ENCODE measurements at regions not wholly inside any gene's neighbourhood (a gene's known extent, or its start where the extent isn't known, plus 50 kb on each side); places are given as distances from the start of the nearest gene placed in this dataset.

DNA sequence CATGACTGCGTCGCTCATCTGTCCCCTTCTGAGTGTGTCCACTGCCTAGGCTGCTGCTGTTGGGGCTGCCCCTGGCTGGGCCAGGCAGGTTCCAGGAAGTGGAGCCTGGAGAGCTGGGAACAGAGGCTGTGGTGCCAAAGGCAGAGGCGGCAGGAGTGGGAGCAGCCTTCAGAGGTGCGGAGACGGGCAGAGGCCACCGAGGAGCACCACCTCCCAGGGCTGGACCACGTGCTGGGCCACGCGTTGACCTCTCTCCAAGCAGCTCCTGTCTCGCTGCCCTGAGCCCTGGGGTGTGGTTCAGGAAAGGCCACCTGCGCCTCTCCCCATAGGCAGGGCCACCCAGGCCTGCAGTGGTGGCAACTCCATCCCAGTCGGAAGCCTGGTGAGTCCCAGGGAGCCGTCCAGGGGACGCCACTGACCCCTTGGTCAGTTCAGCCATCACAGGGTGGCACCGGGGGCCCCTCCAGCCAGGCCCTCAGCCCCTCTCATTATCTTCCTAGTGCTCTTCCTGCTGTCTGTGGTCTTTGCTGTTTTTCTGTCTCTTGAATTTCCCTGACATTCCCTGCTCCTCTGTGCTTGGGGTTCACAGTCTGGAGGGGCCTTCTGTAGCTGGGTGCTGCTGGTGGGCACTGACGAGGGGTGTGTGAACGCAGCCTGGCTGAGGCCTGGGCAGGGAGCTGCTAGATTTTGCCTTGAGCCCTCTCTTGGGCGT is 122.8 kb upstream of the HS6ST1 start:
- no peak for DNase-seq (ENCODE audit: low read depth)
- in situ Hi-C loops (cut with HindIII; ENCODE audit: low pct_unique_long_range_greater_than_20kb, low sequenced_read_pairs): no loop called here

DNA sequence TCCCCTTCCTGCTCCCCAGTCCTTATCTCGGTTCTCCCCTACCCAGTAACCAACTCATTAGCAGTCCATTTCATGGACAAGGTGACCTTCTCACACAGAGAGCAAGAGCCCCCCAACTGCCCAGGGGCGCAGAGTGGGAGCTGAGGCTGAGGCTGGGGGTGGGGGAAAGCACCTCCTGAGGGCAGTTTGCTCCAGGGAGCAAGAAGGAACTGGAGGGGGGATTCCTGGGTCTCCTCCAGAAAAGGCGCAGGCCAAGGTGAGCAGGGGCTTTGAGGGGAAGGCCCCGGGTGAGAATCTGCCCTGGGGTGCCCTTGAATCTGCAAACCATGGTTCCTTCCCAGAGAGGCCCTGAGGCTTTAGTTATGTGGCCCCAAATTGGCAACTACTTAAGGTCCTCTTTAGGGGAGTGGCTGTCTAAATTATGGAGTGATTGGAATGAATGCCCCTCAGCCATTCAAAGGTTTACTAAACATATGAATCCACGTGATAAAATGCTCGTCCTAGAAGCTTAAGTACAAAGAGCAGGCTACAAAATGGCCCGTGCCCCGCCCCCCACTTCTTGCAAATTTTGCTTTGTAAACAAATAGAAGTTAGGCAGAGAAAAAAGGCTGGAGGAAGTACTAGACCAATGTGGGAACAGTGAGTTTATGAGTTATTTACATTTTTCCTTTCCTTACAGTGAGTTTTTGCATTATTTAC is 123.5 kb upstream of the HS6ST1 start:
- in situ Hi-C loops (cut with HindIII; ENCODE audit: low pct_unique_long_range_greater_than_20kb, low sequenced_read_pairs): no loop called here
- DNase-seq (ENCODE audit: low read depth): no peak

DNA sequence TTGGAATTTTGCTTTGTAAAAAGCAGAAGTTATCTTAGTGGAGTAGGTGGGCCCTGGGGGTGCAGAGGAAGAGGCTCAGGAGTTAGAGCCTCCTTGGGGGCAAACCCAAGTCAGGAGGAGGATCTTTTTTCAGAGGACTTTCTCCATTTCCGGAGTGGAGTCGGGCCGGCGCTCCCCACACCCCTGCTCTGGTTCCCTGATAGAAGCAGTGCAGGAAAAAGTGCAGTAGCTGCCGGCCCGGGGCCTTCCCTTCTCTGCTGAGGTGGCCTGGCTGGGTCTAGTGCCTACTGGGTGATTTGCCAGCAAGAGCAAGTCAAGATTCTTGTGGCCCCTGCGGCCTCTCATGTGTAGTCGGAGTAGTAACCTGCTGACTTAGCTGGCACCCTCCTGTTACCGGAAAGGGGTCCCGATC is 124.2 kb upstream of the HS6ST1 start:
- in situ Hi-C loops (cut with HindIII; ENCODE audit: low pct_unique_long_range_greater_than_20kb, low sequenced_read_pairs): no loop called here
- DNase-seq (ENCODE audit: low read depth): no peak

GRCh38 chr2:128444121-128444771 is 125.6 kb upstream of the HS6ST1 start:
- DNase-seq (ENCODE audit: low read depth): no peak
- in situ Hi-C loops (cut with HindIII; ENCODE audit: low pct_unique_long_range_greater_than_20kb, low sequenced_read_pairs): no loop called here

DNA sequence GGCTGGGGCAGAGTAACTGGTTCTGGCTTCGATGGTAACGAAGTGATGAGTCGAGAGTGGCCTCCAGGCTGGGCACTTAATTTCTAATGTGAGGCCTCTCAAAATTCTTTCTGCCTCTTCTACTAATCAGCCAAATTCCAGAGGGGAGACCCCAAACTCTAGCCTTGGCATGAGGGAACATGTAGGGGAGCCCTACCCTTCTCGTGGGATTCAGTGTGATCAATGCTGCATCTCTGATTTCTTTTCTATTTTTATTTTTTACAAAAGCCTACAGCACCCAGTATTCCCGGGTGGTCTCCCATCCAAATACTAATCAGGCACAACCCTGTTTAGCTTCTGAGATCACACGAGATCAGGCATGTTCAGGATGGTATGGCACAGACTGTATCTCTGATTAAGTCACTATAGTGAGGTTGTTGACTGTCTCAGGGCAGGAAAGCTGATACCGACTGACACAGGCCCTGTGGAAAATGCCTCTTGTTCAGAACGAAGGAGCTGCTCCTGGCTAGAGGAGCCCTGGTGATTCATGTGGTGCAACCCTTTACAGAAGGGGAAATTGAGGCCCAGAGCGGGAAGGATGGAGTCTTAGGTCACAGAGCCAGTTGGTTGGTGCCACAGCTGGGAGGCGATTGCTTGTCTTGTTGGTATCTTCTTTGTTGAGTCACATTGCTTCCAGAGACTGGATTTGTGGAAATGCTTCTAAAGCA is 126.3 kb upstream of the HS6ST1 start:
- in situ Hi-C loops (cut with HindIII; ENCODE audit: low pct_unique_long_range_greater_than_20kb, low sequenced_read_pairs): no loop called here
- no peak for DNase-seq (ENCODE audit: low read depth)

DNA sequence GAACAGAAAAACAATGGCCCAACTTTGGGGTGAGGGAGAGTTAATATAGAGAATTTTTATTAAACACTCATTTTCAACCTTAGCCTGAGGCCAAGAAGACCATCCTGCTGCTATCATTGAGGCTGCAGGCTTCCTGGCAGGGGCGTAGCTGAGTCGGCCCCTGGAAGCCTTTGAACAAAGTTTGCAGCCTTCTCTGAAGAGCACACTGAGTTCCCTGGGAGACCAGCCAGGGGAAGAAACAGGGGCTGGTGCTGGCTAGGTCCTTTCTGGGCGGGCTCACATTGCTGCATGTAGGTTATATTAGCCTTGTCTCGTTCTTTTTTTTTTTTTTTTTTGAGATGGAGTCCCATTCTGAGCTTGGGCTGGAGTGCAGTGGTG is 126.8 kb upstream of the HS6ST1 start:
- in situ Hi-C loops (cut with HindIII; ENCODE audit: low pct_unique_long_range_greater_than_20kb, low sequenced_read_pairs): no loop called here
- no peak for DNase-seq (ENCODE audit: low read depth)

- DNase-seq (ENCODE audit: low read depth): no peak
- in situ Hi-C loops (cut with HindIII; ENCODE audit: low pct_unique_long_range_greater_than_20kb, low sequenced_read_pairs): no loop called here
Measured at GRCh38 chr2:128446049-128446873, 127.6 kb upstream of the HS6ST1 start.

DNA sequence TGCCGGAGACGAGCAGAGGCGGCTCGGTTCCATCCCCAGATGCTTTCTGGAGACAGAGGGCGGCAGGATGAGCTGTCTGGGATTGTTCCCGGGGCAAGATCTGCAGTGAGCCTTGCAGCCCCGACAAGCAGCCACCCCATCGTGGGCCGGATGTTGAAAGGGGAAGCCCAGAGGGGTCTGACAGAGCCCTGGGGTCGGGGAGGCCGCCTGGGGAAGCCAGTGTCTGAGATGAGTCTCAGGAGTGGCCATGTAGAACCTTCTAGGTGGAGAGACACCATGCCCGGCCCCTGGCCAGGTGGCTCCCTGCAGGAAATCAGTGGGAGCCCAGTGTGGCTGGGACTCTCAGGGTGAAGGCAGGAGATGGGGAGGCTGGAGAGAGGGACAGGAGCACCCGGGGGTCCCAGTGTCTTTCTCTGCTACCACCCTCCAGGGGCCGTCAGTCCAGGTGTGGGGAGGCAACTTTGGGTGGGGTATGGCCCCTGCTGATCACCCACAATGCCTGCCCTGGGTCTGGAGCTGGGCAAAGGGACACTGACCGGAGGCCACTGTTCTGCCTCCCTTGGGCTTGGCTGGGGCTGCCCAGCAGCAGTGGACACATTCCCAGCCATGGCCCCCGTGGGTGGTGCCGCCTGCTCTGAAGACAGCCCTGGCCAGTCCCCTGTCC is 128.3 kb upstream of the HS6ST1 start:
- in situ Hi-C loops (cut with HindIII; ENCODE audit: low pct_unique_long_range_greater_than_20kb, low sequenced_read_pairs): no loop called here
- no peak for DNase-seq (ENCODE audit: low read depth)

DNA sequence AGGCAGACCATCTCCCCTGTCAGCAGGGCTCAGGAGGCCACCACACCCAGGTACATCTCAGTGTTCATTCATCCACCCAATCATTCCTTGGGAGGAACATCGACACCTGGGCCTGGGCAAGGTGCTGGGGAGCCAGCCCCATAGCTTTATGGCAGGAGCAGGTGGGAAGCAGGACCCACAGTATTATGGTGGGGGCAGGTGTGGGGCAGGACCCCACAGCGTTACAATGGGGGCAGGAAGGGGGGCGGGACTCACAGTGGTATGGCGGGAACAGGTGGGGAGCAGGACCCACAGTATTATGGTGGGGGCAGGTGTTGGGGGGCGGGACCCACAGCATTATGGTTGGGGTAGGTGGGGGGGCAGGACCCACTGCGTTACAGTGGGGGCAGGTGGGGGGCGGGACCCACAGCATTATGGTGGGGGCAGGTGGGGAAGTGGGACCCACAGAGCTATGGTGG is 128.9 kb upstream of the HS6ST1 start:
- in situ Hi-C loops (cut with HindIII; ENCODE audit: low pct_unique_long_range_greater_than_20kb, low sequenced_read_pairs): no loop called here
- no peak for DNase-seq (ENCODE audit: low read depth)

GRCh38 chr2:128448331-128449225 is 129.9 kb upstream of the HS6ST1 start:
- in situ Hi-C loops (cut with HindIII; ENCODE audit: low pct_unique_long_range_greater_than_20kb, low sequenced_read_pairs): no loop called here
- DNase-seq (ENCODE audit: low read depth): no peak

DNA sequence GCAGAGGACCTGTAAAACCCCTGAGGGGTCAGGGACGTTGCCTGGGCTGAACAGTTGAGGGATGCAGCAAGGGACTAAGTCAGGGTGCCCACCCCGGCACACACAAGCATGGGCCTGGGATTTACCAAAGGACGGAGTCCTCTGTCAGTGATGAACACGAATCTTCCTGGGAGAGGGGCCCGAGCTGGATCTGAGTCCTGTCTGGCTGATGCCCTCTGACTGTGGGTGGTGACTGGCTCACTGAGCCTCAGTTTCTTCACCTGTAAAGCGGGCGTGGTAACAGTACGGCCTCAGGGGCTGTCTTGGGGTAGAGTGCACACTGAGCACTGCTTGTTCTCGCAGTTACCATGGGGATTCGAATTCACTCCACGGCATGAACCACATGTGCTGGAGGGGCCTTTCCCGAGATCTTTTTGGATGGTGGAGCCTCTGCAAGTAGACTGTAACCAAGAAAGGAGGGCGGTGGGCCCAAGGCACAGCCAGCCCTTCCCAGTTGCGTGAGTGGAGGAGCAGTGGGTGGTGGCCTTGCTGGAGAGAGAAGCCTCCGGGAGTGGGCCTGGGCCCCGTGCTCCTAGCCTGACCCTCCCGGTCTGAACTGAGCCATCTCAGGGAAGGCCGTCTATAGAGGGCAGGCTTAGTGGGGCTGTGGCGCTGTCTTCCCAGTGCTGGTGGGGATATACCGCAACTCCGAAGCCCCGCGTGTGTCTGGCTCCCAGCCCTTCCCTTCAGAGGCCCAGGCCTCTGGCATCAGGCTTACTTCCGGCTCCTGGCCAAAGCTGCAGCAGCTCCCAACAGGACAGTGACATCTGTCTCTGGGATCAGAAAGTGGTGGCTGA is 130.8 kb upstream of the HS6ST1 start:
- in situ Hi-C loops (cut with HindIII; ENCODE audit: low pct_unique_long_range_greater_than_20kb, low sequenced_read_pairs): no loop called here

DNA sequence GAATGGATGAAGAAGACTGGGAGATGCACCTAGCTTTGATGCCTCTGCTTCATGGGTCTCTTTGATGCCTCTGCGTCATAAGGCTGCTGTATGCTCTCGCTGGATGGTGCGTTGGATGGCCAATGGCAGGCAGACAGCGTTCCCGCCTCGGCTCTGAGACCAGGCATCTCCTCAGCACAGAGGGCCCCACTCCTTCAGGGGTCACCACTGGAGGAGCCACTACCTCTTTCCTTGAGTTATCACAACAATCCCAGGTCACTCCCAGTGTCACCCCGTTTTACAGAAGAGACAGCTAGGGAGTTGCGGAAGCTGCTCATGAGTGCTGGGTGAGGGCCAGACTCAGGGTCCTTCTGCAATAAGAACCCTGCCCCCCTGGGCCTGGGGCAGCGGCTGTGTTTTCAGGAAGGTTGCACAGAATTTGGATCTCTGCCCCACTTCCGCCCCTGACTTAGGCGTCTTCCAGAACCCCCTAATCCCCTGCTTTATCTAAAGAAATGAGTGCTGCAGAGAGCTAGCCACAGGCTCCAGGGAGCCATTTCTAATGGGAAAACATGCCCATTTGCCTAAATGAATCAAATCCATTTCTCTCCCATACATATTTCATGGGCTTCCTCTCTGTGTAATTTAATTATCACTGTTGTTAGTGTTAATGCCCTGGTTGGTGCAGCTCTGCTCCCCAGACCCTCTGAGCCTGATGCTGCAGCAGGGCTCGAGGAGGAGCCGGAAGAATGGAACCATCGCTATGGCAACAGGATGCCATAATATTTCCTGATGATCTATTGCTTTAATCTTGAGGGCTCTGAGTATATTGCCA is 131.8 kb upstream of the HS6ST1 start:
- in situ Hi-C loops (cut with HindIII; ENCODE audit: low pct_unique_long_range_greater_than_20kb, low sequenced_read_pairs): no loop called here
- DNase-seq (ENCODE audit: low read depth): no peak

More for the DNA sequence above, 130.8 kb upstream of the HS6ST1 start:
- DNase-seq (ENCODE audit: low read depth): no peak

DNA sequence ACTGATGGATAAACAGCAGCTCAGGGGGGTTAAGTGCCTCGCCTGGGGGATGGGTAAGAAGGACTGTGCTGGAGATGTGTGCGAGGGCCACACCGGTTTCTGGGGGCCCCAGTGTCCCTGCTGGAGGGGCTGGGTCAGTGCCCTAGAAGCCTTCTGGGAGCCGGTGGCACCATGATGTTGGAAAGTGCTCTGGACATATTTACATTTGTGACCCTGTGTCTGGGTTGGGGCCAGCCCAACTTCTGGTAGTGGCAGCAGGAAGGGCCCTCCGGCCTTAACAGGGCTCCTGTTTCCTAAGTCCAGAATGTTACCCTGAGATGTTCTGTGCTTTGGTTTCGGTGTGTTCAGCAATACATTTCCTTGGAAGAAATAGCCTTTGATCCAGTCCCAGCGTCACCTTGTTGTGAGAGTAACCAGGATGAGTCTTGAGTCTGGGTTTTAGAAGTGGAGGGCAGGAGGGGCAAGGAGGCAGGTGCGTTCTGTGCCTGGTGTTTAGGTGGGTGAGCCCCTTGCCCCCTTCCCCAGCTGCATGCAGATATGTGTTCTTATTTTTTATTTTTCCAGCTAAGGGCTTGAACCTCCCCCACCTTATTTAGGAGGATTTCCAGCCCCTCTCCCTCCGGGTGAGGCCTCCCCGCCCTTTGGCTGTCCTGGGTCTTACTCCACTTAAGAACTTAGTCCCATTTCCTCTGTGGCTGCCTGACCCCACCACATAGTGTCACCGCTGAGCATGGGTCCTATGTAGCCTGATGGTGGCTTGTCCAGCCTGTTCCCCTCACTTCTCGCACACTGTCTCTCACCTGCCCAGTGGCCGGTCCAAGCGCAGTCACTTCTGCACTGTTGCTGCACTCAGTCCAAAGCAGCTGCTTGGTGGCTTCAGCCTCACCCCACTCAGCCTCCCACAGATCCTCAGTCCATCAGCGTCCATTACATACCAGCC is 132.7 kb upstream of the HS6ST1 start:
- DNase-seq (ENCODE audit: low read depth): no peak
- in situ Hi-C loops (cut with HindIII; ENCODE audit: low pct_unique_long_range_greater_than_20kb, low sequenced_read_pairs): no loop called here

DNA sequence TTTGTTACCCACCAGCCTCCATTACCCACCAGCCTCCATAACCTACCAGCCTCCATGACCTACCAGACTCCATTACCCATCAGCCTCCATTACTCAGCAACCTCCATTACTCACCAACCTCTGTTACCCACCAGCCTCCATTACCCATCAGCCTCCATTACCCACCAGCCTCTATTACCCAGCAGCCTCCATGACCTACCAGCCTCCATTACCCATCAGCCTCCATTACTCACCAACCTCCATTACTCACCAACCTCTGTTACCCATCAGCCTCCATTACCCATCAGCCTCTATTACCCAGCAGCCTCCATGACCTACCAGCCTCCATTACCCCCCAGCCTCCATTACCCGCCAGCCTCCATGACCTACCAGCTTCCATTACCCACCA is 133.3 kb upstream of the HS6ST1 start:
- DNase-seq (ENCODE audit: low read depth): no peak
- in situ Hi-C loops (cut with HindIII; ENCODE audit: low pct_unique_long_range_greater_than_20kb, low sequenced_read_pairs): no loop called here

Data from Caki2 (cell line).